Large intestine (tissue), 3 donors: ENCODE measurements at regions not wholly inside any gene's neighbourhood (a gene's known extent, or its start where the extent isn't known, plus 50 kb on each side); places are given as distances from the start of the nearest gene placed in this dataset.

Experiments used
- DNase-seq, 2 donors: peaks; one replicate each; pipeline versions ENCODE4 v3.0.0 to v3.0.0-alpha.2; 2013
- H3K27ac ChIP-seq: one replicate; pipeline ENCODE4 v1.5.1; 2013; ENCODE audit warnings: low read length
- H3K27me3 ChIP-seq: 2 replicates; pipeline ENCODE4 v1.6.1; 2013; ENCODE audit warnings: low read length; ENCODE audit not compliant: control insufficient read depth, insufficient read depth
- H3K36me3 ChIP-seq: 2 replicates; pipeline ENCODE4 v1.6.1; 2013; ENCODE audit warnings: low read length; ENCODE audit not compliant: control insufficient read depth, insufficient read depth
- H3K4me1 ChIP-seq: one replicate; pipeline ENCODE4 v1.6.1; 2013; ENCODE audit warnings: low read length; ENCODE audit not compliant: control insufficient read depth, insufficient read depth
- H3K4me3 ChIP-seq: one replicate; pipeline ENCODE4 v1.5.1; 2013; ENCODE audit warnings: low read length
- H3K9me3 ChIP-seq: one replicate; pipeline ENCODE4 v1.6.1; 2013; ENCODE audit warnings: mild to moderate bottlenecking, low read depth, low read length, moderate library complexity; ENCODE audit not compliant: control insufficient read depth
- WGBS: methylation state at CpG from one replicate; pipeline ENCODE4 v1.1.5; 2013; ENCODE audit warnings: low lambda C conversion rate; ENCODE audit not compliant: insufficient coverage; 5-methylcytosine and 5-hydroxymethylcytosine counted together

GRCh38 chr6:4703382-4703781 is 72.8 kb upstream of the CDYL start:
- no peak for DNase-seq
- Histone ChIP-seq H3K4me3 (no peak overlapping the region), H3K36me3 (no peaks in the 10 kb centered on the region), H3K27me3 (no peaks in the 10 kb centered on the region), H3K9me3 (no peaks in the 10 kb centered on the region), H3K4me1 (no peaks in the 10 kb centered on the region), H3K27ac (no peak overlapping the region)
- 100% methylated on average over 1 of the region's 3 CpGs for WGBS

- Histone ChIP-seq H3K4me1 (no peaks in the 10 kb centered on the region), H3K27ac (no peak overlapping the region), H3K36me3 (no peaks in the 10 kb centered on the region), H3K27me3 (no peaks in the 10 kb centered on the region), H3K4me3 (no peak overlapping the region), H3K9me3 (no peaks in the 10 kb centered on the region)
- no CpG with 5 or more reads among the region's 3 CpGs for WGBS
- no peak for DNase-seq
These were observed 77.1 kb upstream of the CDYL start for GRCh38 chr6:4698901-4699659.

GRCh38 chr6:4693173-4693970 is 82.8 kb upstream of the CDYL start:
- 80% methylated on average over 3 of the region's 4 CpGs for WGBS
- no peaks in the 10 kb centered on the region for H3K9me3 ChIP-seq
- no peak overlapping the region for H3K27ac ChIP-seq
- no peaks in the 10 kb centered on the region for H3K4me1 ChIP-seq
- no peak overlapping the region for H3K4me3 ChIP-seq
- no peaks in the 10 kb centered on the region for H3K36me3 ChIP-seq
- H3K27me3 ChIP-seq, result no peaks in the 10 kb centered on the region
- DNase-seq, result no peak

DNA sequence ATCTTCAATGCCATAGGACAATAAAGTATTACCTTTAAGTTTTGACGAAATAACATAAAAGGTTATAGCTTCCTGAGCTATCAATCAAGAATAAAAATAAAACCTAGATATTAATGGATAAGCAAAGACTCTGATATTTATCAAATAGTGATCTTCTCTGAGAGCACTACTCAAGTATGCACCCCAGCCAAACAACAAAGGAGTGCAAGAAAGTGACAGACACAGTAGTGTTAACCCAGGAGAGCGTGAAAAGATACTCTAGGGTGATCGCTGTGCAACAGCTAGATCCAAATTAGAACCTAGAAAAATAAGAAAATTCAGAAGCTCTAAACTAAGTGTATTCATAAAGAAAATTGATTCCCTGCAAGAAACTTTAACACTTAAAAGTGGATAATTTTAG is 83.5 kb upstream of the CDYL start:
- H3K9me3 ChIP-seq, result no peaks in the 10 kb centered on the region
- no peak overlapping the region for H3K27ac ChIP-seq
- H3K4me1 ChIP-seq, result no peaks in the 10 kb centered on the region
- no peaks in the 10 kb centered on the region for H3K27me3 ChIP-seq
- WGBS, result 100% methylated on average over 2 of the region's 3 CpGs
- no peaks in the 10 kb centered on the region for H3K36me3 ChIP-seq
- H3K4me3 ChIP-seq, result no peak overlapping the region
- no peak for DNase-seq

GRCh38 chr6:4687989-4688947 is 87.9 kb upstream of the CDYL start:
- Histone ChIP-seq H3K36me3 (no peaks in the 10 kb centered on the region), H3K9me3 (no peaks in the 10 kb centered on the region), H3K27ac (no peak overlapping the region), H3K27me3 (no peaks in the 10 kb centered on the region), H3K4me3 (no peak overlapping the region), H3K4me1 (no peaks in the 10 kb centered on the region)
- no peak for DNase-seq
- WGBS, result 50% methylated on average over 4 of the region's 14 CpGs

- Histone ChIP-seq H3K9me3 (no peaks in the 10 kb centered on the region), H3K4me1 (no peaks in the 10 kb centered on the region), H3K27me3 (no peaks in the 10 kb centered on the region), H3K27ac (no peak overlapping the region), H3K4me3 (no peak overlapping the region), H3K36me3 (no peaks in the 10 kb centered on the region)
- DNase-seq, result no peak
These were observed 88.6 kb upstream of the CDYL start for GRCh38 chr6:4687656-4687988.

DNA sequence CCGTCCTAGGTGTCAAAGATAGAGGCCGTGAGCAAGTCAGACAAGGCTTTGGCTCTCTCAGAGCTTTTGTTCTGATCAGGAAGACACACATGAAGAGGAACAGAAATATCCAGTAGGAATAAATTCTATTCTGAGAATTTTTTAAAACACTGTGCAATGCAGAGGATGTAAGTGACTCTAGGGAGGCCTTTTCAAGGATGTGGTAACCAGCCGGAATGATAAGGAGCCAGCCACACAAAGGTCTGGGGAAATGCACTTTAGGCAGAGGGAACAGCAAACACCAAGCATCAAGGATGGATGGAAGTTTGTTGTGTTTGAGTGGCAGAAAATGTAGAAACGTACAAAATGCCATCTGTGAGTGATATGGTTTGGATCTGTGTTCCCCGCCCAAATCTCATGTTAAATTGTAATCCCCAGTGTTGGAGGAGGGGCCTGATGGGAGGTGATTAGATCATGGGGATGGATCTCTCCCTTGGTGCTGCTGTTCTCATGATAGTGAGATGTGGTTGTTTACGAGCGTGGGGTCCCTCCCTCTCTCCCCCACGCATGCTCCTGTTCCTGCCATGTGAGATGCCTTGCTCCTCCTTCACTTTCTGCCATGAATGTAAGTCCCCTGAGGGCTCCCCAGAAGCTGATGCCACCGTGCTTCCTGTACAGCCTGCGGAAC is 93.6 kb upstream of the CDYL start:
- H3K4me1 ChIP-seq, result no peaks in the 10 kb centered on the region
- H3K9me3 ChIP-seq, result no peaks in the 10 kb centered on the region
- 80% methylated on average over 1 of the region's 10 CpGs for WGBS
- no peak overlapping the region for H3K4me3 ChIP-seq
- no peaks in the 10 kb centered on the region for H3K27me3 ChIP-seq
- DNase-seq, result no peak
- no peaks in the 10 kb centered on the region for H3K36me3 ChIP-seq
- H3K27ac ChIP-seq, result no peak overlapping the region

- H3K4me1 ChIP-seq, result no peaks in the 10 kb centered on the region
- peaks cover 4% of the 10 kb centered on the region for H3K27me3 ChIP-seq
- no peak overlapping the region for H3K4me3 ChIP-seq
- H3K9me3 ChIP-seq, result no peaks in the 10 kb centered on the region
- no peak overlapping the region for H3K27ac ChIP-seq
- no peaks in the 10 kb centered on the region for H3K36me3 ChIP-seq
- no peak for DNase-seq
- no CpG with 5 or more reads among the region's 7 CpGs for WGBS
These were observed 97.5 kb upstream of the CDYL start for GRCh38 chr6:4678506-4679300.

GRCh38 chr6:4677751-4678065 is 98.5 kb upstream of the CDYL start:
- Histone ChIP-seq H3K36me3 (no peaks in the 10 kb centered on the region), H3K27me3 (peaks cover 4% of the 10 kb centered on the region), H3K27ac (no peak overlapping the region), H3K9me3 (no peaks in the 10 kb centered on the region), H3K4me3 (no peak overlapping the region), H3K4me1 (no peaks in the 10 kb centered on the region)
- DNase-seq, result no peak
- WGBS, result 86% methylated on average over 1 of the region's 4 CpGs
